DOHH2 (cell line): ENCODE measurements at regions not wholly inside any gene's neighbourhood (a gene's known extent, or its start where the extent isn't known, plus 50 kb on each side); places are given as distances from the start of the nearest gene placed in this dataset.

ENCODE experiments used
- EZH2phosphoT487 ChIP-seq: fragments of 200-600 bp; sonication (generic); IDR thresholded peaks from 2 replicates; pipeline ENCODE4 v1.6.1; 2017; ENCODE audit warnings: borderline replicate concordance, mild to moderate bottlenecking, antibody characterized with exemption, low read length, moderate library complexity, mixed read lengths
- TF ChIP-seq, protein P1 (sequence below): fragments of 200-600 bp; sonication (generic); IDR thresholded peaks from one replicate; pipeline ENCODE4 v1.5.1; 2014; ENCODE audit warnings: antibody characterized with exemption, mild to moderate bottlenecking, low read depth, low read length; ENCODE audit not compliant: poor library complexity, severe bottlenecking

DNA sequence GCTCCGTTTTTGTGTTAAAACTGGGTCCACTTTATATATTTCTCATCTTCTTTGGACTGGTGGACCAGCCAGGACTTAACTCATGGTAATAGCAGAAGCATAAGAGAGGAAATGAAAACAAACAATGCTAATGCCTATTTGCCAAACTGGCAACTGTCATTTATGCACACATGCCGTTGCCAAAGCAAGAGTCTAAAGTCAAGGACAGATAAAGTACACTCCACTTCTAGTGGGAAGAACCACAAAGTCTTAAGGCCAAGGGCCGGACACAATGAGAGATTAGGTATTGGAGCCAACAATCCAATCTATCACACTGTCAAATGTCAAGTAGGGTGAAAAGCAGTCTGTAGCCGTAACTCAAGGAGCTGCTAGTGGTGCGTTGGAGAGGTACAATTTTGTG is 157.7 kb downstream of the LYPLAL1 start:
- TF ChIP-seq, protein P1, sequence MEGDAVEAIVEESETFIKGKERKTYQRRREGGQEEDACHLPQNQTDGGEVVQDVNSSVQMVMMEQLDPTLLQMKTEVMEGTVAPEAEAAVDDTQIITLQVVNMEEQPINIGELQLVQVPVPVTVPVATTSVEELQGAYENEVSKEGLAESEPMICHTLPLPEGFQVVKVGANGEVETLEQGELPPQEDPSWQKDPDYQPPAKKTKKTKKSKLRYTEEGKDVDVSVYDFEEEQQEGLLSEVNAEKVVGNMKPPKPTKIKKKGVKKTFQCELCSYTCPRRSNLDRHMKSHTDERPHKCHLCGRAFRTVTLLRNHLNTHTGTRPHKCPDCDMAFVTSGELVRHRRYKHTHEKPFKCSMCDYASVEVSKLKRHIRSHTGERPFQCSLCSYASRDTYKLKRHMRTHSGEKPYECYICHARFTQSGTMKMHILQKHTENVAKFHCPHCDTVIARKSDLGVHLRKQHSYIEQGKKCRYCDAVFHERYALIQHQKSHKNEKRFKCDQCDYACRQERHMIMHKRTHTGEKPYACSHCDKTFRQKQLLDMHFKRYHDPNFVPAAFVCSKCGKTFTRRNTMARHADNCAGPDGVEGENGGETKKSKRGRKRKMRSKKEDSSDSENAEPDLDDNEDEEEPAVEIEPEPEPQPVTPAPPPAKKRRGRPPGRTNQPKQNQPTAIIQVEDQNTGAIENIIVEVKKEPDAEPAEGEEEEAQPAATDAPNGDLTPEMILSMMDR, result no peak
- TF ChIP-seq EZH2phosphoT487, result no peak
